Pulmonary artery endothelial cell (primary cell): ENCODE measurements at regions not wholly inside any gene's neighbourhood (a gene's known extent, or its start where the extent isn't known, plus 50 kb on each side); places are given as distances from the start of the nearest gene placed in this dataset.

Experiments used
- DNase-seq: peaks from one replicate; pipeline ENCODE4 v3.0.0-alpha.2; 2011; ENCODE audit warnings: low read depth, low spot score

DNA sequence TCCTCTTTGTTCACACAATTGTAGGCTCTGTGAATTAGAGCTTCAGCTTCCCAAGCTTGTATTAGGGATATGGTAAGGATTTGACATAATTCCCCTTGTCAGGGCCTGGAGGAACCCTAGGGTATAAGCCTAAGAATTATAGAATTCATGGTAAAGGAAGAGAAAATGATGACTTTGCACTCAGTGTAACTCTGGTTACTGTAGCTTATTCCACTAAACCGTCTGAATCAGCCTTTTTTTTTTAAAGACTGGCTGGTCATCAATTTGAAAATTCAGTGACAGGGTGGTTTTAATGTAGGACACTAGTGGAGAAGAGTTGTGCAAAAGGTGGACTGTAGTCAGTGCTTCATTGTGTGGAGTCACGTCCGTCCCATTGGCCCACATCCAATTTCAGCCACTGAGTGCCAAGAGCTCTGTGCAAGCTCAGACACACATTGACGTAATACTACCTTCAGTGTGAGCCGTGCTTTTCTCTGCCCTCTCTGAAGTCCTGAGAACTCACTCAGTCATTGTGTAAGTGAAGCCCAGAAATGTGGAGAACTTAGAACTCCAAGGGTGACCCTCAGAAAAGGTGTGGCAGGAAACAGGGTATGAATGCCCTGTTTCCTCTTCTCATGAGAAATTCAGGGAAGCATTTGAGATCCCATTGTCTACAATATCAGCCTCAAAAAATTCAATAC lies 449.8 kb downstream of the C4orf33 start:
- peak; percentile 98 for DNase-seq

DNA sequence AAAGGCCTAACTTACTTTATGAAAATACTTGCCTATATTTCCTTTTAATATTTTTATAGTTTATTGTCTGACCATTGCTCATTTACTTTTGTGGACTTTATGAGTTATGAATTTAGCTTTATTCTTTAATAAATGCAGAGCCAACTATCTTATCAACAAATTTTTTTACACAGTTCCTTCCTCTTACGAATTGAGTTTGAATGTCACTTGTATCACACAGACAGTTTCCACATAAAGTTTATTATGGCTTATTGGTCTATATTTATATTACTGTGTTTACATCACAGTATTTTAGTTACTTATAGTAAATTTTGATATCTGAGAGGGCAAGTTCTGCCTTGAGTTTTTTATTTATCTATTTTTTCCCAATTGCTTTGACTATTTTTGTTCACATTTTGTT lies 450.6 kb downstream of the C4orf33 start:
- DNase-seq, result no peak

DNA sequence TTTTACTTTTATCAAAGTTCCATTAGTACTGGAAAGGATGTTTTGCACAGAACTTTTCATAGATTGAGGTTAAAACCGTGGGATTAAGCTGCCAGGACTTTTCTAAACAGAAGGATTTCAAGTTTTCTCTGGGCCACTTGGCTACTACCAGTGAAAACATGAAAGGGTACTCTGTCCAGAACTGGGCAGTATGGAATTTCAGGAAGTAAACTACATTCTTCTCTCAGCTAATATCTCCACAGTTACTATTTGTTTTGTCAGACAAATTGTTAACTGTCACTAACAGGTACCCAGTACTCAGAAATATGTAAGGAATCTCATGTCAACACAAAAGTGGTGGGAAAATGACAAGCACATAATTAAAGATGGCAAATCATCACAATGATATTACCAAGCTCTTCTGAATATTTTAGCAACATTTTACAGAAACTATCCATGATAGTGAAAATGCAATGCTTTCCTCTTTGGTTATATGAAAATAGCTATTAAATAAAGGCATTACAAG lies 454.4 kb downstream of the C4orf33 start:
- peak; percentile 62 for DNase-seq

GRCh38 chr4:129561280-129561679 lies 465.3 kb downstream of the C4orf33 start:
- no peak for DNase-seq

GRCh38 chr4:129561886-129562671 lies 466.1 kb downstream of the C4orf33 start:
- peak; percentile 71 for DNase-seq

- no peak for DNase-seq
These were observed 469.3 kb downstream of the C4orf33 start for GRCh38 chr4:129565214-129565613.

DNA sequence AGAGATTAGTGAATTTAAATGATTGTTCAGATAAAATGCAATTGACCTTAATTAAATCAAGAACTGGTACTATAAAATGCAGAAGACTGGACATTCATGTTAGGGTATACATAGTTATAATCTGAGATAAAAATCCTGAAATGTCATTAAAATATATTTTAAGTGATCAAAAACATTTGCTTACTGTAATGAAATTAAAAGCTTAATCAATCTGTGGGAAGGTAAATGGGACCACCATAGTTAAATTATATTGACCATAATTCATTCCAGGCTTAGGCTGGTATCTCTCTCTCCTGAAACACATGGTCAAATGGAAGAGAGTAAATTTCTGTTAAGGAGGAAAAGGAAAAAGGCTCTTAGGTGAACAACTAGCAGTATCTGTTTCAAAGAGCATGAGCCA lies 474.4 kb downstream of the C4orf33 start:
- DNase-seq, result no peak

DNA sequence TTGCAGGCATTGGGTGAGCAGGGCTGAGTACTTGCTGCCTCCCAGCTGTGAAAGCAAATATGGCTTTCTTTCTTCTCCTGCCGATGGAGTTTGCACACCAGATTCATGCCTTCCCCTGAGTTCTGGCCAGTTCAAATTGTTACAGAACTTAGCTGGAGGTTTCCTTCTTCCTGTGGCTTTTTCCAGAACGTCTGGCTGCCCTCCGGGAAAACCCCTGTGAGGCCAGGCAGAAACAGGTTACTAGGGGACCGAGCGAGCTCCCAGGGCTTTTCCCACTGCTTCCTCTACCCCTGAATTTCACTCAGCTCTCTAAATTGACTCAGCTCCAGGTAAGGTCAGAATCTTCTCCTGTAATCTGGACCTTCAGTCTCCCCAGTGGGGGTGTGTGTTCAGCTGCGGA lies 482.4 kb downstream of the C4orf33 start:
- no peak for DNase-seq

DNA sequence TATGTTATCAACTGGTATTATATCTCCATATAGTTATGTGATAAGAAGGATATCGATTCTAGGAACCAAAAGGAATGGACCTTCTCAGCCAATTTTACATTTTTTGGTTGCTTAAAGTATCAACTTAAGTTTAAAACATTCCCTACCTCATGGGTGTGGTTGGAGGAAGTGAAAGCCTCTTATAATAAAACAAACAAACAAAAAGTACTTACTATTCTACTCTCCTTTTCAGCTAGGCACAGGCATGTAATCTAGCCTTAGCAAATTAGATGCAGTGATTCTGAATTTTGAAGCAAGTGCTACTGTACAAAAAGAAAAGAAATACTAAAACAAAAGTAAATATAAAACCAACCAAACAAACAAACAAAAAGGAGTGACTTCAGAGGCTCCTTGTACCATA lies 485.4 kb downstream of the C4orf33 start:
- DNase-seq, result no peak

GRCh38 chr4:129583868-129584267 lies 487.9 kb downstream of the C4orf33 start:
- no peak for DNase-seq

DNA sequence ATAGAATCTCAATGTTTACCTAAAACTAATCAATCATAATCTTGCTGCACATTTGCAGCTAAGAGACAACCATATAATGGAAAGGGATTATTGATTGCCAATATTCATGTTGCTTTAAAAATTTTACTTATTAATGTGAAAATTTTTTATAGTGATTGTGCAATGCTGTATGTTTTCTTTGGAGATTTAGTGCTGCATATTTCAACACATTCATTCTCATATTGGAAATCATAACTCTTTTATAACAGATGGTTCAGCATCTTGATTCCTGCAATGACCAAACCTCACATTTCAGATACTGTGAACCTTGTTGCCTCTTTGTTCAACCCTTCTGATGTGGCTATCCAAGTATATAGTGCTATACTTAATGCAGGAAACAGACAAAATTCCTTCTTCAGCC lies 502.6 kb downstream of the C4orf33 start:
- DNase-seq, result no peak

DNA sequence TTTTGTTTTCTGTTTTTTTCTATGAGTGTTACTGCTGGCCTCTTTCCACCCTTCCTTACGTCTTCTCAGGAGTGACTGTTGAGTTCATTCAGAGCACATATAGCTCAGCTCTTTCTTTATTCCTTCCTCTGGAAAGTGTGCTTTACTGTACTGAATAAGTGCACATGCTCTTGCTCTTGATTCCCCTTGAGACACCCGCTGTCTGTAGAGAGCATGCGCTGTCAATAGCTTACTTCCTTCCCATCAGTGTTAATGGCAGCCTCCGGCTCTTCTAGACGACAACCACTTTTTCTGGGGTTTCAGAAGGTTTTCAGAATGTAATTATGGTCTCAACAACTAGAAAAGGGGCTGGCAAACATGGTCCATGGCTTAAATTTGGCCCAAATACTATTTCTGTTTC lies 504.9 kb downstream of the C4orf33 start:
- no peak for DNase-seq

- no peak for DNase-seq
These were observed 506.5 kb downstream of the C4orf33 start for GRCh38 chr4:129602447-129602846.

DNA sequence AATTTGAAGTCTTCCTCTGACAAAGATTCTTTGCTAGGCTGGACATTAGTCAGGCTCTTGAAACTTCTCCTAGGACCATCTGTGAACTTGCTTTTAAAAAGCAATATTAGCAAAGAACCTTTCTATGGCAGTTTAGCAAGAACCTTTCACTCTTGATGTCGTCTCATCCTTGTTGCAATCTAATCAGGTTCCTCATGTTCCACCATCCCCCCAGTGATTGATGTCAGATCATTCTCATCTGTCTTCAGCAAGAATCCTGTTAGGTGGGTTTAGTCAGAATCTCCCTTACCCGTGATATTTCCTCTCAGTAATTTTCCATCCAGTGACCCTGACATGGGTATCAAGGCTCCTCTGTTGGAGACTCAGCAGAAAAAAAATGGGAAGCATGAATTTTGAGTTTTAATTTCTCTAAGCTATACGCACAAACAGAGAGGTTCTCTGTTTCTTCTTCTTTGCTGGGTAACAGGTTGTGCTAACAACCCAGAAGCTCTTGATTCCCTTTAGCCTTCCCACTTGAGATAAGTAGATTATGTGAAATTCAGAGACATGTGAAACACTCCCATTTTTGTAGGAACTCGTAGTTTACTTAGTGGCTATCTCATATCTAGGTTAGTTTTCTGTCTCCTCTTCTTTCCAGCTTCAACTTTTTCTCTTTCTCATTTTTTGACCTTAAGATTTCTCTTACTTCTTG lies 507.4 kb downstream of the C4orf33 start:
- DNase-seq, result no peak

- DNase-seq, result no peak
These were observed 508.8 kb downstream of the C4orf33 start for GRCh38 chr4:129604632-129605255.

GRCh38 chr4:129614611-129615010 lies 518.7 kb downstream of the C4orf33 start:
- DNase-seq, result no peak

DNA sequence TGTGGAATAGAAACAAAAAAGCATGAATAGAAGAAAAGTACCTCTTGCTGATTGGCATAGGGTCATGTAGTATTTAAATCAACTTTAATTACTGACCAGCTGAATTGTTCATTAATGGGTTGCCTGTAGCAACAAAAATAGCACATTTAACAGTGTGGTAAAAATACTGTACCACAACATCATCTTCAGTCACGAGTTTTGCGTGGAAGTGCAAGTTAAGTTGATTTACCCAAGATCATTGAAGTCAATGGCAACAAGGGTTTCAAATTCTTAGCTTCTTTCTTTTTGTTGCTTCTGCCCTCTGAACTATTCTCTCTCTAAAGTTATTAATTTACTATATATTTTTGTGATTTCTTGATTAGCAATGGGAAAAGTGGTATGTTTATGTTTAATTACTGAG lies 526.6 kb downstream of the C4orf33 start:
- no peak for DNase-seq

DNA sequence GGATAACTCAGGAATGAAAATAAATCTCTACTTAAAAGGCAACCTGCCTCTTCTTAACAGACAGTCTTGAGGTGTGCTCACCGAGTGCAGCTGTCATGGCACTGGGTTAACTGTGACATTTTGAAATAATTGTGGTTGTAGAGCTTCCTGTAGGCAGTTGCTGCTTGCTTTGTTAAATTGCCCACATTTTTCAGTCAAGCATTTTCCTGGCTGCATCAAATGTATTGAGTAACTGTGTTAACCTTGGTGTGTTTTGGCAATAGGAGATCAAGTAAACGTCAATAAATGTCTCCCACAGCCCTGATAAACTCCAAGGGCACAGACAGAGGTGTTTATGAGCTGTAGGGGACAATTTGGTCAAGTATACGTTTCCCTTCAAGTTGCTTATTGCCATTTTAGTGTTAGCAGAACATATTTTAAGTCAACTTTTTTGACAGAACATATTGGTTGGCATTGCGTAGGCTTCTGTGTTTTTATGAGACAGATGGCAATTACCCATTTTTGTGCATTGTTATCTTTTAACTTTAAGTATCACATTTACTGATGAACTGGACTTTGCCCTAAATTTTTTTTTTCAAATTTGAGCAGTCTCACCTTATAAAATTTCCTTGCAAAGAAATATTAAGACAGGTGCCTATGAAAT lies 527.4 kb downstream of the C4orf33 start:
- DNase-seq, result no peak

- DNase-seq, result peak; percentile 17
These were observed 545.2 kb downstream of the C4orf33 start for GRCh38 chr4:129641179-129641578.

DNA sequence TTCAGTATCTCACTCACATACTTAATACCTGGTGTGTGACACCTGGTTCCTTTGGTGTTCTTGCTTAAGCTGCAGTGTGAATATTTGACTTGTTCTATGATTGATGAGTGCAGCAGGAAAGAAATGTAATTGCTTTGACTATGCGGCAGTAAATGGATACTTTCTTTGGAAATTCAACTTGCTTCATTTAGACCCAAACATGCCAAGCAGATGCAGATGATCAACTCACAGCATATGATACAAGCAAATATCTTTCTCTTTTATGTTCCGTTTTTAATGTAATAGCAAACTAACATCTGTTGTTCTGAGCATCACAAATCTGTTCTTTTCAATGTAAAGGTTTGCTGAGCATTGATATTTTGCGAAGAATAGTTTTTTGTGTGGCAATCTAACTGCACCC lies 549.5 kb downstream of the C4orf33 start:
- DNase-seq, result no peak

- no peak for DNase-seq
These were observed 572.1 kb downstream of the C4orf33 start for GRCh38 chr4:129668092-129668491.
